ENCODE measurements at regions not wholly inside any gene's neighbourhood (a gene's known extent, or its start where the extent isn't known, plus 50 kb on each side); places are given as distances from the start of the nearest gene placed in this dataset.

DNA sequence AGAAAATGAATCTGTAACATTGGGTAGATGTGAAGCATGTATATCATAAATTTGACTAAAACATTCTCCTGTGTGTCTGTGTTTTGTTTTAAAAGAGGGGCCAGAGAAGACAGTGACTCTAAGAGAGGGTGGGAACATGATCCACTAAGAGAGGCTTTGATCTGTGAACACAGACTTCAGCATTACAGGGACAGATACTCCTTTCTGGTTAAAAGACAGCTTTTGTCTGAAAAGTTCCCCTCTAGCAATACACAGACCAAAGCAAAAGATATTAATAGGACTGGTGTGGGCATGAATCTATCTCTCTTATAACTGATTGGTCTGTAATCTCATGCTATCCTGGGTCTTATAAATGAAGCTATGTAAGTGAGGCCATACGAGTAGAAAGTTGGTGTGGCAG is 150.9 kb downstream of the NUDT12 start:
- TF ChIP-seq, protein P1, sequence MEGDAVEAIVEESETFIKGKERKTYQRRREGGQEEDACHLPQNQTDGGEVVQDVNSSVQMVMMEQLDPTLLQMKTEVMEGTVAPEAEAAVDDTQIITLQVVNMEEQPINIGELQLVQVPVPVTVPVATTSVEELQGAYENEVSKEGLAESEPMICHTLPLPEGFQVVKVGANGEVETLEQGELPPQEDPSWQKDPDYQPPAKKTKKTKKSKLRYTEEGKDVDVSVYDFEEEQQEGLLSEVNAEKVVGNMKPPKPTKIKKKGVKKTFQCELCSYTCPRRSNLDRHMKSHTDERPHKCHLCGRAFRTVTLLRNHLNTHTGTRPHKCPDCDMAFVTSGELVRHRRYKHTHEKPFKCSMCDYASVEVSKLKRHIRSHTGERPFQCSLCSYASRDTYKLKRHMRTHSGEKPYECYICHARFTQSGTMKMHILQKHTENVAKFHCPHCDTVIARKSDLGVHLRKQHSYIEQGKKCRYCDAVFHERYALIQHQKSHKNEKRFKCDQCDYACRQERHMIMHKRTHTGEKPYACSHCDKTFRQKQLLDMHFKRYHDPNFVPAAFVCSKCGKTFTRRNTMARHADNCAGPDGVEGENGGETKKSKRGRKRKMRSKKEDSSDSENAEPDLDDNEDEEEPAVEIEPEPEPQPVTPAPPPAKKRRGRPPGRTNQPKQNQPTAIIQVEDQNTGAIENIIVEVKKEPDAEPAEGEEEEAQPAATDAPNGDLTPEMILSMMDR (IDR thresholded peaks at IDR 0.05): no peak
- TF ChIP-seq POLR2A (IDR thresholded peaks at IDR 0.05): no peak
- no peak for TF ChIP-seq POLR2AphosphoS5 (IDR thresholded peaks at IDR 0.05; ENCODE audit: insufficient read depth in 1 of 2, low read depth in 1 of 2)
